GM06990 (cell line): ENCODE measurements at regions not wholly inside any gene's neighbourhood (a gene's known extent, or its start where the extent isn't known, plus 50 kb on each side); places are given as distances from the start of the nearest gene placed in this dataset.

Experiments used
- DNase-seq: peaks from one replicate; pipeline ENCODE4 v3.0.0-alpha.2; 2011; ENCODE audit not compliant: insufficient read length; ENCODE audit errors: extremely low read depth
- H3K27me3 ChIP-seq: replicated peaks from 2 replicates; pipeline ENCODE4 v1.6.0; 2011; ENCODE audit warnings: low read length; ENCODE audit not compliant: control insufficient read depth, insufficient read depth
- H3K36me3 ChIP-seq: 2 replicates; pipeline ENCODE4 v1.5.1; 2011; ENCODE audit warnings: low read length; ENCODE audit not compliant: control insufficient read depth, insufficient read depth
- H3K4me3 ChIP-seq: replicated peaks from 2 replicates; pipeline ENCODE4 v1.5.1; 2011; ENCODE audit warnings: low read depth, mild to moderate bottlenecking, control low read depth, low read length
- TF ChIP-seq, protein P1 (sequence below): IDR thresholded peaks from 2 replicates; pipeline ENCODE4 v1.5.1; 2011; ENCODE audit warnings: low read length, control low read depth, mild to moderate bottlenecking, inconsistent platforms; ENCODE audit not compliant: insufficient read depth, poor library complexity, severe bottlenecking

DNA sequence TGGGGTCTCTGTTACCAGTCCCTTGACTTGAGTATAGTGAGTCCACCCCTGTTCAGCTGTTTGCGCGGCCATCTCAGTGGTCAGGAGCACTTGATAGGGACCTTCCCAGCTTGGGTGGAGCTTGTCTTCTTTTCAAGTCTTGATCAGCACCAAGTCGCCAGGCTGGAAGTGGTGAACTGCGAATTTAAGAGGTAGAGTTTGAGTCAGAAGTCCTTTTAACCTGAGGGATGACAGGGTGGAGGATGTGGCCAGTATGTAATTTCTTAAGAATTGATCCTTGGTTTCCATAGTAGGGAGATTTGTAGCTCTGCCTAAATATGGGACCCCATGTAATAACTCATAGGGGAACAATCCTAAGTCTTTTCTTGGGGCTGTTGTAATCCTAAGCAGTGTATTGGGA, 86.3 kb upstream of the XCR1 start:
- Histone ChIP-seq H3K27me3 (no peaks in the 10 kb centered on the region), H3K36me3 (no peaks in the 10 kb centered on the region), H3K4me3 (no peak overlapping the region)
- TF ChIP-seq, protein P1, sequence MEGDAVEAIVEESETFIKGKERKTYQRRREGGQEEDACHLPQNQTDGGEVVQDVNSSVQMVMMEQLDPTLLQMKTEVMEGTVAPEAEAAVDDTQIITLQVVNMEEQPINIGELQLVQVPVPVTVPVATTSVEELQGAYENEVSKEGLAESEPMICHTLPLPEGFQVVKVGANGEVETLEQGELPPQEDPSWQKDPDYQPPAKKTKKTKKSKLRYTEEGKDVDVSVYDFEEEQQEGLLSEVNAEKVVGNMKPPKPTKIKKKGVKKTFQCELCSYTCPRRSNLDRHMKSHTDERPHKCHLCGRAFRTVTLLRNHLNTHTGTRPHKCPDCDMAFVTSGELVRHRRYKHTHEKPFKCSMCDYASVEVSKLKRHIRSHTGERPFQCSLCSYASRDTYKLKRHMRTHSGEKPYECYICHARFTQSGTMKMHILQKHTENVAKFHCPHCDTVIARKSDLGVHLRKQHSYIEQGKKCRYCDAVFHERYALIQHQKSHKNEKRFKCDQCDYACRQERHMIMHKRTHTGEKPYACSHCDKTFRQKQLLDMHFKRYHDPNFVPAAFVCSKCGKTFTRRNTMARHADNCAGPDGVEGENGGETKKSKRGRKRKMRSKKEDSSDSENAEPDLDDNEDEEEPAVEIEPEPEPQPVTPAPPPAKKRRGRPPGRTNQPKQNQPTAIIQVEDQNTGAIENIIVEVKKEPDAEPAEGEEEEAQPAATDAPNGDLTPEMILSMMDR, result no peak
- DNase-seq, result no peak

DNA sequence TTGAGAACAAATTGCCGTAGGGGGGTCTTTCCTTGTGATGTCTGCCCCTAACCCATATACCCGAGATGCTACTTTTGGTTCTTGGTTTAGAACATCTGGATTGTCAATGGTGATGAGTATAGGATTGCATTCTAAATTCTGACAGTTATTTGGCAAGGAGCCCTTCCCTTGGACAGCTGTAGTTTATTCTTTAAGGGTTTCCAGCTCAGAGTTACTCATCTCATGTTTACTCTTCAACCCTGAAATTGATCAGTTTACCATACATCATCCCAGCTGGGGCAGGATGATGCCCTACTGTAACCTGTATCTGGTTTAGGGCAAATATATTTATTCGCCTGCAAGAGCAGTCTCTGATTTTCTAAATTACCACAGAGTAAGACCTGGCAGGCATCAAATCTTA, 85.7 kb upstream of the XCR1 start:
- no peak for DNase-seq
- TF ChIP-seq, protein P1, result no peak
- no peak overlapping the region for H3K4me3 ChIP-seq

DNA sequence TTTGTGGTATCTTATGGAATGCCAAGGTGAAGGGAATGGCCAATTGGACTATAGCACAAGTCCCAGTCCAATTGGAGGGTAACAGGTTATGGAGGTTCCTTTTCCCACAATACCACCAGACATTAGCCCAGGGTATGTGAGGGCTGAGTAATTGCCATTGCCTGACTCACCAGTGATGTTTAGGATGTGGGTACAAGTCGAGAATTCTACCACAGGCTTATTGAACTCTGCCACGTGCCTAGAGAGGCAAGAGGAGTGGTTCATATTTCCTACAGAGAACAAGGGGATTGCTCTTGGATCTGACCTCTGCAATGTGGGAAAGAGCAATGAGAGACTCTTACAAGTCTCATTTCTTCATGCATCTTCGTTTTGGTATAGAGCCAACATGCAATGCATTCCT, 85.0 kb upstream of the XCR1 start:
- Histone ChIP-seq H3K36me3 (no peaks in the 10 kb centered on the region), H3K27me3 (no peaks in the 10 kb centered on the region), H3K4me3 (no peak overlapping the region)
- DNase-seq, result no peak
- TF ChIP-seq, protein P1, result no peak

More for the DNA sequence above, 85.7 kb upstream of the XCR1 start:
- Histone ChIP-seq H3K36me3 (no peaks in the 10 kb centered on the region), H3K27me3 (no peaks in the 10 kb centered on the region)

DNA sequence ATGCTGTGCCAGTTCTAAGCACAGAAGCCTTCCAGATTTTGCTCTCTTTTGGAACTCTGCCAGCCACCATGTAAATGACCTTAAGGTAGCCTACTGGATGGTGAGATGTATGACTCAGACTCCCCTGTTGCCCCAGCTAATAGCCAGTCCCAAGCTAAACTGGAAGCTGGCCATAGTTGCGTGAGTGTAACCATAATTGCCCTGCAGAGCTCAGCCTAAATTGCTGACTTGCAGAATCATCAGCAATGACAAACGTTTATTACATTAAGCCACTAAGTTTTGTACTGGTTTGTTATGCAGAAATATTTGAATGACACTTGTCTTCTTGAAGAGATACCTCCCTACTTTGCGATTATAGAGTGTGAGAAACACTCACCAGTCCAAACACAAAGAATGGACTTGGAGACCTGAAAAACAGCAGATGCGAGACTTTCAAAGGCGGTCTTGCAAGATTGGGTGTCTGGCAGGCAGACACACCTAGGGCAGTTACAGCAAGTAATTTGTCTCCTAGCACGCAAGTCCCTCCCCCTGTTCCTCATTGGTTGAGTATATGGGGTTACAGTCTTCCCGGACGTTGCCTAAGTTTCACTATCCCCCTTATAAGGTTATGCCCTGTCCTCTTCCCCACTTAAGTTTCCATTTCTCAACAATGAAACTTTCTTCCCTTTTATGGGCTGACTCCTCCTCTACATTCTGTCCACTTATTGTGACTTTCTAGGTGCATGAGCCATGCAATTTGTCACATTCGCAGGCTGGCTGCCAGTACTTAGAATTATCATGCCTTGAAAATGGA, 83.6 kb upstream of the XCR1 start:
- no peaks in the 10 kb centered on the region for H3K27me3 ChIP-seq
- TF ChIP-seq, protein P1, result no peak
- DNase-seq, result no peak
- H3K36me3 ChIP-seq, result no peaks in the 10 kb centered on the region
- H3K4me3 ChIP-seq, result no peak overlapping the region

DNA sequence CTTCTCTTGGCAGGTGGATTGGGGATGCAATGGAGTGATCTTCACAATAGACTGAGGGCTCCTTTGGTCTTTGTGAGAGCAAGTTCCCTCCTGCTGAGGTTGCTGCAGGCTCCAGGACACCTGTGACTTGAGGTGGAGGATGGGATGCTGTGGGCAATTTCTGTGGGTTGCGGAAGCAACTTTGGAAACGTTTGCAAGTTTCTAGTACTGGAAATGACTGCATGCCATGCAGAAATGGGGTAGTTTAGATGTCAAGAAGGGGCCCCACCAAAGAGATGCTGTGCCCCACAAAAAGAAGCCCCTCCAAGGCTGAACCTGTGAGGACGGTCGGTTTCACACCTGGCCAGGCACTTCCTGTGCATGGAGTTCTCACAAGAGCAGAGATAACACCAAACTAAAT, 80.4 kb upstream of the XCR1 start:
- TF ChIP-seq, protein P1, result no peak
- DNase-seq, result no peak
- H3K36me3 ChIP-seq, result no peaks in the 10 kb centered on the region
- no peaks in the 10 kb centered on the region for H3K27me3 ChIP-seq
- no peak overlapping the region for H3K4me3 ChIP-seq
